BLaER1 treated with 17β-estradiol and CSF1 and Interleukin-3, amounts not matched to agents 10 nM and 100 nM (cell line): ENCODE measurements at regions not wholly inside any gene's neighbourhood (a gene's known extent, or its start where the extent isn't known, plus 50 kb on each side); places are given as distances from the start of the nearest gene placed in this dataset.

ENCODE experiments used
- H3K27ac ChIP-seq, 11 experiments: shearing (Covaris generic); formaldehyde crosslinking; 2 replicates each; pipeline ENCODE4 v1.8.1; 2022
- H3K27me3 ChIP-seq, 11 experiments: shearing (Covaris generic); formaldehyde crosslinking; 2 replicates each; pipeline ENCODE4 v1.8.1; 2022
- H3K36me3 ChIP-seq, 11 experiments: shearing (Covaris generic); formaldehyde crosslinking; 2 replicates each; pipeline ENCODE4 v1.8.1; 2022
- H3K4me1 ChIP-seq, 10 experiments: shearing (Covaris generic); formaldehyde crosslinking; 2 replicates each; pipeline ENCODE4 v1.8.1; 2022
- H3K4me2 ChIP-seq, 11 experiments: shearing (Covaris generic); formaldehyde crosslinking; 2 replicates each; pipeline ENCODE4 v1.8.1; 2022
- H3K4me3 ChIP-seq, 10 experiments: shearing (Covaris generic); formaldehyde crosslinking; 2 replicates each; pipeline ENCODE4 v1.8.1; 2022
- H3K9ac ChIP-seq, 11 experiments: shearing (Covaris generic); formaldehyde crosslinking; 2 replicates each; pipeline ENCODE4 v1.8.1; 2022
- H3K9me3 ChIP-seq, 11 experiments: shearing (Covaris generic); formaldehyde crosslinking; replicated peaks in 1 of 11; 2 replicates each; pipeline ENCODE4 v1.8.1; 2022
- H4K20me1 ChIP-seq, 11 experiments: shearing (Covaris generic); formaldehyde crosslinking; 2 replicates each; pipeline ENCODE4 v1.8.1; 2022
- Cebpa-rat ChIP-seq, 11 experiments: shearing (Covaris generic); IDR thresholded peaks; 2 replicates each; pipeline ENCODE4 v1.8.1; 2022

- no peaks in the 10 kb centered on the region for H3K9me3 ChIP-seq
- no peaks in the 10 kb centered on the region for H3K4me1 ChIP-seq
- no peaks in the 10 kb centered on the region for H4K20me1 ChIP-seq
- H3K4me3 ChIP-seq = no peak overlapping the region
- no peaks in the 10 kb centered on the region for H3K27me3 ChIP-seq
- no peak overlapping the region for H3K4me2 ChIP-seq
- H3K27ac ChIP-seq = no peak overlapping the region
- H3K9ac ChIP-seq = no peak overlapping the region
- H3K36me3 ChIP-seq = no peaks in the 10 kb centered on the region
- no peak for TF ChIP-seq Cebpa-rat (IDR thresholded peaks at IDR 0.05)
Observed at GRCh38 chr14:29216268-29217232, 450.0 kb downstream of the FOXG1 start.

GRCh38 chr14:29217813-29218450 lies 451.3 kb downstream of the FOXG1 start:
- no peak overlapping the region for H3K27ac ChIP-seq
- no peak overlapping the region for H3K4me2 ChIP-seq
- no peak for TF ChIP-seq Cebpa-rat (IDR thresholded peaks at IDR 0.05)
- no peaks in the 10 kb centered on the region for H3K4me1 ChIP-seq
- H3K9me3 ChIP-seq = no peaks in the 10 kb centered on the region
- no peaks in the 10 kb centered on the region for H3K36me3 ChIP-seq
- H3K27me3 ChIP-seq = no peaks in the 10 kb centered on the region
- H4K20me1 ChIP-seq = no peaks in the 10 kb centered on the region
- no peak overlapping the region for H3K9ac ChIP-seq
- H3K4me3 ChIP-seq = no peak overlapping the region

DNA sequence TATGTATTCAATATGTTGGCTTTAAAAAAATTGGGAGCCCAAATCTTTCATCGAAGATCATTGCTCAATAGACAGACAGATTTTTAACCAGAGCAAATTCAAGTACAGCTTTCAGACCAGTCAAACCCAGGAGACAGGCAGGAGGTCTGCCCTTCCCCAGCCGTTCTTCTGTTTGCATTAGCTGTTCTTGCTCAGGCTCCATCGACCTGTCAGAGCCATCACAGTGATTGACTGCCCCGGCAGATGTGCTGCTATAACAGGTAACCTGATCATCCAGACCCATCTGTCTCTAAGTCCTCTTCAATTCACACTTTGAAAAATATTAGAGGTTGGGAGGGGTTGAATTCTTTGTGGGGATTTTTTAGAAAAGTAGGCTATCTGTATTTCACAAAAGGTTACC lies 453.5 kb downstream of the FOXG1 start:
- Histone ChIP-seq H3K4me2 (no peak overlapping the region), H3K36me3 (no peaks in the 10 kb centered on the region), H3K27ac (no peak overlapping the region), H3K9me3 (no peaks in the 10 kb centered on the region), H4K20me1 (no peaks in the 10 kb centered on the region), H3K4me3 (no peak overlapping the region), H3K27me3 (no peaks in the 10 kb centered on the region), H3K9ac (no peak overlapping the region), H3K4me1 (no peaks in the 10 kb centered on the region)
- TF ChIP-seq Cebpa-rat (IDR thresholded peaks at IDR 0.05) = no peak

DNA sequence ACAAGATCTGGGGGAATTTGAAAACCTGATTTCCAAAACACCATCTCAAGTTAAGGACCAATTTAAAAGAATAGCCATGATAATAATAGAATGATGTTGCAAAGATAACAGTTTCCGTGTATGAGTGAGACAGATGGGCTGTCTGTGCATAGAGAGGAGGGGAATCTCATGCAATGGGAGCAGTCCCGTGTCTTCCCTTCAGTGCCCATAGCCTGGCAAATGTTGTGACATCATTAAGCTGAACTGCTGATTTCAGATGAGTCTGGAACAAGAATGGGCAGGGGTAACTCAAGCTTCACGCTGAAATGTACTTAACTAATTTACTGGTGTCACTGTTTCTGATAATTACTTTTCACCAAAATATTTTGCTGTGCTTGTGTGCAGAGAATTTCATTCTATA lies 454.0 kb downstream of the FOXG1 start:
- Histone ChIP-seq H3K36me3 (no peaks in the 10 kb centered on the region), H3K27ac (no peak overlapping the region), H3K9me3 (no peaks in the 10 kb centered on the region), H3K4me3 (no peak overlapping the region), H3K4me1 (no peaks in the 10 kb centered on the region), H3K4me2 (no peak overlapping the region), H3K9ac (no peak overlapping the region), H3K27me3 (no peaks in the 10 kb centered on the region), H4K20me1 (no peaks in the 10 kb centered on the region)
- TF ChIP-seq Cebpa-rat (IDR thresholded peaks at IDR 0.05) = no peak

GRCh38 chr14:29222006-29222405 lies 455.4 kb downstream of the FOXG1 start:
- TF ChIP-seq Cebpa-rat (IDR thresholded peaks at IDR 0.05) = no peak
- Histone ChIP-seq H3K4me3 (no peak overlapping the region), H3K36me3 (no peaks in the 10 kb centered on the region), H3K27ac (no peak overlapping the region), H3K4me2 (no peak overlapping the region), H3K4me1 (no peaks in the 10 kb centered on the region), H4K20me1 (no peaks in the 10 kb centered on the region), H3K27me3 (no peaks in the 10 kb centered on the region), H3K9ac (no peak overlapping the region), H3K9me3 (no peaks in the 10 kb centered on the region)

GRCh38 chr14:29222671-29223268 lies 456.2 kb downstream of the FOXG1 start:
- Histone ChIP-seq H3K4me1 (no peaks in the 10 kb centered on the region), H3K27ac (no peak overlapping the region), H3K36me3 (no peaks in the 10 kb centered on the region), H3K9me3 (no peaks in the 10 kb centered on the region), H4K20me1 (no peaks in the 10 kb centered on the region), H3K4me3 (no peak overlapping the region), H3K27me3 (no peaks in the 10 kb centered on the region), H3K9ac (no peak overlapping the region), H3K4me2 (no peak overlapping the region)
- no peak for TF ChIP-seq Cebpa-rat (IDR thresholded peaks at IDR 0.05)

- H4K20me1 ChIP-seq = no peaks in the 10 kb centered on the region
- no peak overlapping the region for H3K4me2 ChIP-seq
- H3K4me1 ChIP-seq = no peaks in the 10 kb centered on the region
- no peaks in the 10 kb centered on the region for H3K36me3 ChIP-seq
- no peaks in the 10 kb centered on the region for H3K9me3 ChIP-seq
- no peak overlapping the region for H3K27ac ChIP-seq
- no peak overlapping the region for H3K9ac ChIP-seq
- no peak overlapping the region for H3K4me3 ChIP-seq
- TF ChIP-seq Cebpa-rat (IDR thresholded peaks at IDR 0.05) = no peak
- no peaks in the 10 kb centered on the region for H3K27me3 ChIP-seq
Observed at GRCh38 chr14:29223947-29224346, 457.4 kb downstream of the FOXG1 start.

DNA sequence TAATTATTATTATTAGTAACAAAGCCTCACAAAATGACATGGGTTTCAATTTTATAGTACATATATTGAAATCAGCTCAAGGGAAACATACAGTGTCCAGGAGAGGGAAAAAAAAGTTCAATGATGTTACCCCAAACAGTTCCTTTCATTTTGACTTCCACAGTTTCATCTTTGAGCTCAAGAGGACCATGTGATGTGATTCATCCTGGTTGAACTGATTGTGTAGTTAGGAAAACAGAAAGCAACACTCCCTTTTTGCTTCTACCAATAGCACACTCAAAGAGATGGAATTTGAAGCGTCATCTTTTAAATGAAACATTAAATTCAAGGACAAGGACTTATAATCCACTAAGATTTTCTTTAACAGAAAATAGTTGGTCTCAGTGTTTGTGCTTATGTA lies 461.0 kb downstream of the FOXG1 start:
- no peak overlapping the region for H3K4me3 ChIP-seq
- H3K9ac ChIP-seq = no peak overlapping the region
- no peak overlapping the region for H3K27ac ChIP-seq
- H3K36me3 ChIP-seq = no peaks in the 10 kb centered on the region
- no peaks in the 10 kb centered on the region for H3K9me3 ChIP-seq
- no peaks in the 10 kb centered on the region for H3K27me3 ChIP-seq
- TF ChIP-seq Cebpa-rat (IDR thresholded peaks at IDR 0.05) = no peak
- no peaks in the 10 kb centered on the region for H3K4me1 ChIP-seq
- no peaks in the 10 kb centered on the region for H4K20me1 ChIP-seq
- H3K4me2 ChIP-seq = no peak overlapping the region

DNA sequence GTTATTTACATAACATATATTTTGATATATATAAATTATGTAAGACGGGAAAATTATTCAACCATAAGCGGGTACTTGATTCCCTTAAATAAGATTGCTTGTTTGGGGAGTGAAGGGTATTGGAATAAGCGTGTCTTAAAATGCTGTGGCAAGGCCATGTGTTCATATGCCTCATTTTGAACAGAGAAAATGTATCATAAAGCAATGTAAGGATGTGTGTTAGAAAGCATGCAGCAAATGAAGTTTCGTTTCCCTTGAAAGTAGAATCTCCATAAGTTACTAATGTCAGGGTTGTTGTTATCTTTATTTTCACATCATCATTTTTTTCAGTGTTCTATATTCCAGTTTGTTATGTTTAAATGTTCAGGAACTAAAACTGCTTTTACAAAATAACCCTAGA lies 465.6 kb downstream of the FOXG1 start:
- H3K9me3 ChIP-seq = no peaks in the 10 kb centered on the region
- H3K27me3 ChIP-seq = no peaks in the 10 kb centered on the region
- no peaks in the 10 kb centered on the region for H3K36me3 ChIP-seq
- no peak overlapping the region for H3K4me2 ChIP-seq
- no peaks in the 10 kb centered on the region for H3K4me1 ChIP-seq
- H4K20me1 ChIP-seq = no peaks in the 10 kb centered on the region
- no peak for TF ChIP-seq Cebpa-rat (IDR thresholded peaks at IDR 0.05)
- H3K9ac ChIP-seq = no peak overlapping the region
- H3K27ac ChIP-seq = no peak overlapping the region
- no peak overlapping the region for H3K4me3 ChIP-seq
